BLaER1 treated with 17β-estradiol and CSF1 and Interleukin-3, amounts not matched to agents 10 nM and 100 nM (cell line): ENCODE measurements at regions not wholly inside any gene's neighbourhood (a gene's known extent, or its start where the extent isn't known, plus 50 kb on each side); places are given as distances from the start of the nearest gene placed in this dataset.

Source experiments
- H3K27ac ChIP-seq, 11 experiments: shearing (Covaris generic); formaldehyde crosslinking; 2 replicates each; pipeline ENCODE4 v1.8.1; 2022
- H3K27me3 ChIP-seq, 11 experiments: shearing (Covaris generic); formaldehyde crosslinking; 2 replicates each; pipeline ENCODE4 v1.8.1; 2022
- H3K36me3 ChIP-seq, 11 experiments: shearing (Covaris generic); formaldehyde crosslinking; 2 replicates each; pipeline ENCODE4 v1.8.1; 2022
- H3K4me1 ChIP-seq, 10 experiments: shearing (Covaris generic); formaldehyde crosslinking; 2 replicates each; pipeline ENCODE4 v1.8.1; 2022
- H3K4me2 ChIP-seq, 11 experiments: shearing (Covaris generic); formaldehyde crosslinking; 2 replicates each; pipeline ENCODE4 v1.8.1; 2022
- H3K4me3 ChIP-seq, 10 experiments: shearing (Covaris generic); formaldehyde crosslinking; 2 replicates each; pipeline ENCODE4 v1.8.1; 2022
- H3K9ac ChIP-seq, 11 experiments: shearing (Covaris generic); formaldehyde crosslinking; 2 replicates each; pipeline ENCODE4 v1.8.1; 2022
- H3K9me3 ChIP-seq, 11 experiments: shearing (Covaris generic); formaldehyde crosslinking; replicated peaks in 1 of 11; 2 replicates each; pipeline ENCODE4 v1.8.1; 2022
- H4K20me1 ChIP-seq, 11 experiments: shearing (Covaris generic); formaldehyde crosslinking; 2 replicates each; pipeline ENCODE4 v1.8.1; 2022
- Cebpa-rat ChIP-seq, 11 experiments: shearing (Covaris generic); IDR thresholded peaks; 2 replicates each; pipeline ENCODE4 v1.8.1; 2022

DNA sequence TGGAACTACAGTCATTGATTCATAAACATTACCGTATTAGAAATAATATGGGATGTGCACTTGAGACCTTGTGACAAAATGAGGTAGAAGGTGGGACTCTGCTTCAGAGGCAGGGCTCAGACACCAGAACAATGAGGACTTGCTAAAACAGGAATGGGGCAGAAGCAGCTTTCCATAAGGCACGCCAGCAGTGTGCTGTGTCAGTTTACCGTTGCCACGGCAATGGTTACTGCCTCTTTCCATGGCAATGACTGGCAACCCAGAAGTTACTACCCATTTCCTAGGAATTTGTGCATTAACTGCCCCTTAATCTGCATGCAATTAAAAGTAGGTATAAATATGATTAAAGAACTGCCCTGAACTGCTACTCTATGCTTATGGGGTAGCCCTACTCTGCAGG is 169.0 kb downstream of the CHRM3 start:
- TF ChIP-seq Cebpa-rat (IDR thresholded peaks at IDR 0.05), result no peak
- Histone ChIP-seq H3K9ac (no peak overlapping the region), H3K27ac (no peak overlapping the region), H4K20me1 (no peaks in the 10 kb centered on the region), H3K4me1 (peaks cover 0 to 14% (median 6%) of the 10 kb centered on the region in 10 experiments; a peak in 9 of 20 replicates), H3K4me2 (no peak overlapping the region), H3K36me3 (no peaks in the 10 kb centered on the region), H3K9me3 (no peaks in the 10 kb centered on the region), H3K4me3 (no peak overlapping the region), H3K27me3 (no peaks in the 10 kb centered on the region)

DNA sequence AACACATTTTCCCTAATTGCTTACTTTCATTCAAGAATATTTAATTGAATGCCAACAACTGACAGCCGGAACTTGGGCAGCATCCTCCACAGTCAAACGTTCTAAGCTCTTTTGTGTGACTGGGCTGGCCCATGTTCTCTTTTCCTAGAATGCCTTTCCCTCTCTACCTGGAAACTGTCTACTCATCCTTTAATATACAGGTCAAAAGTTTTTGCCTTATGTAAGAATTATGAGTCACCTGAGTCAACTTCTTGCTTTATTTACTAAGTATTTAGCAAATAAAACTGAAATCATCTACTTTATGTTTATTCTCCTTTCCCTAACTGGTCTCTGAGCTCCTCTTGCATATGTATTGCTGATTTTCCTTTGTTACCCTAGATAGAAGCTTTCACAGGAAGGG is 172.2 kb downstream of the CHRM3 start:
- H4K20me1 ChIP-seq, result no peaks in the 10 kb centered on the region
- no peak for TF ChIP-seq Cebpa-rat (IDR thresholded peaks at IDR 0.05)
- peaks cover 0 to 5% (median 0%) of the 10 kb centered on the region in 11 experiments; a peak in 1 of 22 replicates for H3K9me3 ChIP-seq
- no peaks in the 10 kb centered on the region for H3K36me3 ChIP-seq
- H3K4me3 ChIP-seq, result no peak overlapping the region
- H3K4me2 ChIP-seq, result peak overlapping the region in 4 of 11 experiments; percentile 2 to 72 (median 42); a peak in 7 of 22 replicates
- peaks cover 7 to 34% (median 12%) of the 10 kb centered on the region in 10 experiments; a peak in 19 of 20 replicates for H3K4me1 ChIP-seq
- no peak overlapping the region for H3K9ac ChIP-seq
- H3K27ac ChIP-seq, result no peak overlapping the region
- no peaks in the 10 kb centered on the region for H3K27me3 ChIP-seq

DNA sequence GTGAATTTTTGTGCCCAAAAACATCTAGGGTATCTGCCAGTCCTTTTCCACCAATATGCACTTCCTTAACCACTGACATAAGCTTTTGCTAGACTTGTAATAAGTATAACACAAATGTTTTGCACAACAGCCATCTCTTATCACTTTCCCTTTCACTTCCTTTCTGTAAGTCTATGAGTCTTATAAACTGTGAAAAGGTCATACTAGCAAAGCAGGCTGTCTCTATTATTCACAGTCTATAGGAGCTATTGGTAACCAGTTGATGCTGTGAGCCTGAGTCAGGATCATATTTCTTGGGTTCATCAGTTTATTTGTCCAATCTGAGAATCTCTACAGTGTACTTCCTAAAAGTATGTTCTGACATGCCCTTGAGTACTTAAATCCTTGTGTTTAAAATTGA is 172.6 kb downstream of the CHRM3 start:
- Histone ChIP-seq H3K9ac (no peak overlapping the region), H3K9me3 (peaks cover 0 to 5% (median 0%) of the 10 kb centered on the region in 11 experiments; a peak in 1 of 22 replicates), H3K4me3 (no peak overlapping the region), H3K36me3 (no peaks in the 10 kb centered on the region), H3K27ac (no peak overlapping the region), H3K4me1 (peaks cover 10 to 36% (median 14%) of the 10 kb centered on the region in 10 experiments; a peak in 19 of 20 replicates), H3K27me3 (no peaks in the 10 kb centered on the region), H4K20me1 (no peaks in the 10 kb centered on the region), H3K4me2 (peak overlapping the region in 4 of 11 experiments; percentile 2 to 72 (median 42); a peak in 7 of 22 replicates)
- TF ChIP-seq Cebpa-rat (IDR thresholded peaks at IDR 0.05), result no peak

DNA sequence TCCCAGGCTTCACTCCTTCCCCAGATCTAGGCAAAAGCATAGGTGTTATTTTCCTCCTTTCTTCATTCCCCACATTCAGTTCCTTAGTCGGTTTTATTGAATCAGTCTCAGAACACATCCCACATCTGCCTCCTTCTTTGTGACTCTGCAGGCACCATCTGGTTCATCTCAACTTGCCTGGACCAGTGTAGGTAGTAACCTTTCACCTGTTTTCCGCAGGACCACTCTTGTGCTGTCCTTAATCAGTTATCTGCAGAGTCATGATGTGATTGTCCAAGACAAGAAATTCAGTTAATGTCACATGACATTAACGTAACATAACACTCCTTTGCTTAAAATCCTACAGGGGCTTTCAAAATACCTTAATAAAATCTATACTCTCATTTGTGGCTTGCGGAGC is 174.6 kb downstream of the CHRM3 start:
- Histone ChIP-seq H3K4me2 (peak overlapping the region in 1 of 11 experiments; percentile 9; a peak in 1 of 22 replicates), H4K20me1 (no peaks in the 10 kb centered on the region), H3K27ac (no peak overlapping the region), H3K4me3 (no peak overlapping the region), H3K27me3 (no peaks in the 10 kb centered on the region), H3K36me3 (no peaks in the 10 kb centered on the region), H3K9ac (no peak overlapping the region), H3K4me1 (peaks cover 17 to 49% (median 25%) of the 10 kb centered on the region in 10 experiments; a peak in 19 of 20 replicates), H3K9me3 (peaks cover 0 to 6% (median 0%) of the 10 kb centered on the region in 11 experiments; a peak in 1 of 22 replicates)
- no peak for TF ChIP-seq Cebpa-rat (IDR thresholded peaks at IDR 0.05)

DNA sequence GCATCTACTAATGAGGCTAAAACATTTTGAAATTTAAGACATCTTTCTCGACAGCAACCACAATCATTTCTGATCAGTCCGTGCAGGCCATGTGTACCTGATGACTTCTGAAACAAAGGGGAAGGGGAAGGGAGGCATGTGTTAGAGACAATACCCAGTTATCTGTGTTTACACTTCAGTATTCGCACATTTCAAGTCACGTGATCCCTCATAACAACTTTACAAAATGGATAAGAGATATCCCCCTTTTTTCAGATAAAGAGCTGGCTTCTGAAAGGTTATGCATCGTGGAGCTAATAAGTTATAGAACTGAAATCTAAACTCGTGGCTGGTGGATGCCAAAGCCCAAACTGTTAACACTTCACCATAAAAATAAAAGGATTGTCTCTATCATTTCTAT is 175.7 kb downstream of the CHRM3 start:
- Histone ChIP-seq H3K36me3 (no peaks in the 10 kb centered on the region), H3K27me3 (no peaks in the 10 kb centered on the region), H4K20me1 (no peaks in the 10 kb centered on the region), H3K9ac (no peak overlapping the region), H3K9me3 (peaks cover 0 to 10% (median 0%) of the 10 kb centered on the region in 11 experiments; a peak in 5 of 22 replicates), H3K27ac (no peak overlapping the region), H3K4me1 (peaks cover 17 to 49% (median 25%) of the 10 kb centered on the region in 10 experiments; a peak in 19 of 20 replicates), H3K4me3 (no peak overlapping the region), H3K4me2 (no peak overlapping the region)
- no peak for TF ChIP-seq Cebpa-rat (IDR thresholded peaks at IDR 0.05)

DNA sequence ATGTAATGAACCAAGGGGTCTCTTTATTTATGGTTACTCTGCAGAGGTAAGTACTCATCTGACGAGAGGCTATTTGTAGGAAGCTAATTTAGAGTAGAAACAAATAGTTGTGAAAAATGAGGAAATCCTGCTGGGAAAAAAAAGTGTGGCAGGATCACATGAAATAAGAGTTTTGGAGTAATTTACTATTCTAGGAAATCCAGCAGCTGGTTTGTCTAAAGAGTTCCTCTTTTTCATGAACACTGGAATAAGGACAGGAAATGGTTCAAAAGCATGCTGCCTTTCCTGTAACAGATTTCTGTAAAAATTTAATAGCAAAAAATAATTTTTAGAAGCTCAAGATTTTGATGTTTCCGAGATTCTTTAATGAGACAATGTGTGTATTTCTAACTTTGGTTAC is 177.3 kb downstream of the CHRM3 start:
- H3K27ac ChIP-seq, result peak overlapping the region in 8 of 11 experiments; percentile 2 to 69 (median 58); a peak in 11 of 22 replicates
- no peaks in the 10 kb centered on the region for H4K20me1 ChIP-seq
- TF ChIP-seq Cebpa-rat (IDR thresholded peaks at IDR 0.05), result no peak
- H3K27me3 ChIP-seq, result no peaks in the 10 kb centered on the region
- H3K36me3 ChIP-seq, result no peaks in the 10 kb centered on the region
- H3K4me3 ChIP-seq, result peak overlapping the region in 1 of 10 experiments; percentile 25; a peak in 1 of 20 replicates
- peak overlapping the region; percentile 34 to 77 (median 57); a peak in 21 of 22 replicates for H3K4me2 ChIP-seq
- peak overlapping the region in 1 of 11 experiments; percentile 19; a peak in 1 of 22 replicates for H3K9ac ChIP-seq
- H3K9me3 ChIP-seq, result peaks cover 11 to 23% (median 15%) of the 10 kb centered on the region in 11 experiments; a peak in 20 of 22 replicates
- peaks cover 16 to 46% (median 25%) of the 10 kb centered on the region in 10 experiments; a peak in 19 of 20 replicates for H3K4me1 ChIP-seq

DNA sequence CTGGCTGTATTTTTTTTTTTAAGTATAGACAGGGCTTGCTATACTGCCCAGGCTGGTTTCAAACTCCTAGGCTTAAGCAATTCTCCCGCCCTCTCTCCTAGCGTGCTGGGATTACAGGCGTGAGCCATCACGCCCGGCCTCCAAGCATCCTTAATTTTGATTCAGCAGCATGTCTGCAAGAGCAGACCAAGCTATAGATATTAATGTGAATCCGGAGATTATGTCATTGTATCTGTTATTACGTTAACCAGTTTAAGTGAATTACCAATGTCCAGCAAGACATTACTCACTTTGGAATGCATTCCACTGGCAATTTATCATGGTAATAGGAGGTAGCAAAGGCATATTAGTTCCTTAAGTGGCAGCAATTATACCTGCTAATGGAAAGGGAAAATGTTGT is 179.7 kb downstream of the CHRM3 start:
- TF ChIP-seq Cebpa-rat (IDR thresholded peaks at IDR 0.05), result no peak
- no peak overlapping the region for H3K9ac ChIP-seq
- no peaks in the 10 kb centered on the region for H3K36me3 ChIP-seq
- H4K20me1 ChIP-seq, result no peaks in the 10 kb centered on the region
- H3K4me1 ChIP-seq, result peaks cover 10 to 40% (median 31%) of the 10 kb centered on the region in 10 experiments
- H3K4me3 ChIP-seq, result no peak overlapping the region
- H3K27me3 ChIP-seq, result no peaks in the 10 kb centered on the region
- no peak overlapping the region for H3K4me2 ChIP-seq
- H3K9me3 ChIP-seq, result peaks cover 23 to 46% (median 38%) of the 10 kb centered on the region in 11 experiments; a peak in 21 of 22 replicates
- no peak overlapping the region for H3K27ac ChIP-seq

DNA sequence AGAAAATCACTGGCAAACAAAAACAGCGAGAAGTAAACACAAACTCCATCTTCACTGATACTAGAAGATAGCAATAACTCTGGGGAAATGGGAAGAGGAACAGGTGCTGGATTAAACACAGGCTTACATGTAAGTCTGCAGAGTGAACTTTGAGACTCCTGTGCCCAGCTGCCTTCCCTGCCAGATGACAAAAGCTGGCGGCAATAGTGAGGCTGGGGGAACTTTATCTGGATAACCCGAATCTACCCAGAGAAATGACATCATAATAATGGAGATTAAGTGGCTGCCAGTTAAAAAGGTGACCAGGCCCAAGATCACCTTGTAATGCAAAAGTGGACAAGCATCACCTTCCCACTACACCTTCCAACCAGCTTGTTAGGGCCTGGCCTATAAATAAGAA is 184.5 kb downstream of the CHRM3 start:
- no peaks in the 10 kb centered on the region for H3K36me3 ChIP-seq
- H4K20me1 ChIP-seq, result no peaks in the 10 kb centered on the region
- no peak overlapping the region for H3K9ac ChIP-seq
- no peak overlapping the region for H3K4me3 ChIP-seq
- H3K27ac ChIP-seq, result no peak overlapping the region
- peaks cover 23 to 51% (median 41%) of the 10 kb centered on the region in 11 experiments; a peak in 21 of 22 replicates for H3K9me3 ChIP-seq
- no peaks in the 10 kb centered on the region for H3K27me3 ChIP-seq
- TF ChIP-seq Cebpa-rat (IDR thresholded peaks at IDR 0.05), result no peak
- peak overlapping the region in 1 of 11 experiments; percentile 31; a peak in 2 of 22 replicates for H3K4me2 ChIP-seq
- H3K4me1 ChIP-seq, result peaks cover 0 to 16% (median 3%) of the 10 kb centered on the region in 10 experiments; a peak in 7 of 20 replicates

DNA sequence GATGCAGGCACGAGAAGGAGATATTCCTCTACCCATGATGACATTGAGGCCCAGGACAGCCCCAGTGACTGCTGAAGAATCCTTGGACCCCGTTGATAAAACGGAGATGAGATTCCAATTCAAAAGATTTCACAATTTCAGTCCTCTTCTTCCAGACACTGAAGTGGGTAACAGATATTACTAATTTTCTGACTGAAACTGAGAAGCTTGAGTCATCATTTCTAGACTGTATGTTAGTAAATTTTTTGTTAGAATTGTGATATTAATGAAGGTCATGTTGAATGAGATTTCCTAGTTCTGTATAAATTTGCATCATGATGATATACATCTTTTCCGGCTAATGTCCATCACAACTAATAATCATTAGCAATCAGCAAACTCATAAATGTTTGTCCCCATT is 185.8 kb downstream of the CHRM3 start:
- Histone ChIP-seq H3K27ac (no peak overlapping the region), H4K20me1 (no peaks in the 10 kb centered on the region), H3K36me3 (no peaks in the 10 kb centered on the region), H3K9me3 (peaks cover 23 to 45% (median 39%) of the 10 kb centered on the region in 11 experiments; a peak in 21 of 22 replicates), H3K9ac (no peak overlapping the region), H3K4me2 (no peak overlapping the region), H3K27me3 (no peaks in the 10 kb centered on the region), H3K4me3 (no peak overlapping the region), H3K4me1 (peaks cover 0 to 16% (median 3%) of the 10 kb centered on the region in 10 experiments; a peak in 7 of 20 replicates)
- no peak for TF ChIP-seq Cebpa-rat (IDR thresholded peaks at IDR 0.05)
